Tibial nerve (tissue), 4 donors: ENCODE measurements at regions not wholly inside any gene's neighbourhood (a gene's known extent, or its start where the extent isn't known, plus 50 kb on each side); places are given as distances from the start of the nearest gene placed in this dataset.

ENCODE experiments used
- DNase-seq, 2 donors: peaks; one replicate each; pipeline ENCODE4 v3.0.0-alpha.2; 2019; ENCODE audit warnings: low spot score in 2 of 2
- H3K27ac ChIP-seq, 4 donors: fragments of 200-600 bp; sonication (generic) in 3 of 4; one replicate each; pipeline ENCODE4 v1.5.1; 2017 to 2019; ENCODE audit warnings: mild to moderate bottlenecking in 1 of 4
- H3K27me3 ChIP-seq, 2 donors: fragments of 200-600 bp; sonication (generic) in 1 of 2; one replicate each; pipeline versions ENCODE4 v1.5.1 to v1.6.0; 2017 to 2019
- H3K36me3 ChIP-seq, 3 donors: fragments of 200-600 bp; sonication (generic); one replicate each; pipeline ENCODE4 v1.5.1; 2018 to 2019
- H3K4me1 ChIP-seq, 4 donors: fragments of 200-600 bp; sonication (generic) in 3 of 4; one replicate each; pipeline ENCODE4 v1.5.1; 2017 to 2019
- H3K4me3 ChIP-seq, 4 donors: fragments of 200-600 bp; sonication (generic) in 3 of 4; one replicate each; pipeline ENCODE4 v1.5.1; 2017 to 2019; ENCODE audit warnings: mild to moderate bottlenecking in 1 of 4, moderate library complexity in 1 of 4
- H3K9me3 ChIP-seq, 4 donors: fragments of 200-600 bp; sonication (generic) in 3 of 4; one replicate each; pipeline ENCODE4 v1.5.1; 2017 to 2019
- CTCF ChIP-seq, 5 experiments: fragments of 200-600 bp in 3 of 5; fragments of 450-650 bp in 2 of 5; sonication (generic) in 3 of 5; IDR thresholded peaks; one replicate each; pipeline ENCODE4 v1.5.1; 2016 to 2019; ENCODE audit warnings: antibody characterized with exemption in 5 of 5, mild to moderate bottlenecking in 3 of 5, moderate library complexity in 2 of 5
- EP300 ChIP-seq, 2 donors: sonication (generic); formaldehyde crosslinking; IDR thresholded peaks; one replicate each; pipeline ENCODE4 v1.6.1; 2017; ENCODE audit warnings: antibody characterized with exemption in 2 of 2, mild to moderate bottlenecking in 1 of 2
- POLR2A ChIP-seq, 2 donors: fragments of 450-650 bp; IDR thresholded peaks; one replicate each; pipeline ENCODE4 v1.6.1; 2017; ENCODE audit warnings: antibody characterized with exemption in 2 of 2, mild to moderate bottlenecking in 2 of 2, moderate library complexity in 2 of 2
- WGBS, 2 donors: methylation state at CpG; one replicate each; pipeline ENCODE4 v1.1.5; 2018; 5-methylcytosine and 5-hydroxymethylcytosine counted together

DNA sequence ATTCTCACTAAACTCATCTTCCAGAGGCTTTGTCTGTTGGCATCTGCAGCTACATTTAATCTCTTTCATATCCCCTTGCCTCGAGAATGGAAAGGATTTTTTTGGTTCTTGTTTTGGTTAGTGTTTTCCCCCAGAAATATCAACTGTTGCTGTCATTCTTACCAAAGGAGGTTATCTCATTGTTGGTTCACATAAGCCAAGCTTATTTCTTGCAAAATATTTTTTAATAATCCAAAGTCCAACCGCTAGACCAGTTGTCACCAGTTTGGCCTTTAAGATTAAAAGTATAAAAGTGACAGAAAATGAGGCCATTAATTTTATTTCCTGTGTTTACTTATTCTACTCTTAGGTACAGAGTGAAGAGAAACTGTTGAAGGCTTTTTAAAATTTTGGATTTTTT, 66.5 kb upstream of the PROX1 start:
- TF ChIP-seq CTCF (IDR thresholded peaks at IDR 0.05) (no peak), EP300 (IDR thresholded peaks at IDR 0.05) (no peak), POLR2A (IDR thresholded peaks at IDR 0.05) (no peak)
- DNase-seq, result no peak
- H3K9me3 ChIP-seq, result no peaks in the 10 kb centered on the region
- WGBS, 2 donors, result 42 to 53% methylated on average over 2 of the region's 2 CpGs
- no peaks in the 10 kb centered on the region for H3K27me3 ChIP-seq
- H3K27ac ChIP-seq, result no peak overlapping the region
- no peaks in the 10 kb centered on the region for H3K4me1 ChIP-seq
- H3K4me3 ChIP-seq, result no peak overlapping the region
- H3K36me3 ChIP-seq, result no peaks in the 10 kb centered on the region

DNA sequence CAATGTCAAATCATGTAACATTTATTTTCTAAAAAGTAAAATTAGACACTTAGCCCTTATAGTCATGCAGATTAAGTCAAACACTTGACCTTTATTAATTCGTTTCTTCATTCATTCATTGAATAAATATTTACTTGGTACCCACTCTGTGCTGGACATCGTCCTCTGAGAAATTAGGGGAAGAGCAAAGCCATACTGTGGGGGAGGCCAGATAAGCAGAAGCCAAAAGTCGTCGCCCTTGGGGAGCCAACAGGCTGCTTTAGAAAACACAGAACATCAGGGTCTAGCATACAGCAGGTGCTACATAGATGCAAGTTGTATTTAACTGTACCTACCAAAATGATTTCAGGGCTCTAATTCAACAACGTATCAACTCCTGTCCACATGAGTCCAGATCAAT, 66.1 kb upstream of the PROX1 start:
- Histone ChIP-seq H3K27me3 (no peaks in the 10 kb centered on the region), H3K36me3 (no peaks in the 10 kb centered on the region), H3K27ac (no peak overlapping the region), H3K4me1 (no peaks in the 10 kb centered on the region), H3K4me3 (no peak overlapping the region), H3K9me3 (no peaks in the 10 kb centered on the region)
- TF ChIP-seq POLR2A (IDR thresholded peaks at IDR 0.05), result no peak
- no peak for TF ChIP-seq EP300 (IDR thresholded peaks at IDR 0.05)
- TF ChIP-seq CTCF (IDR thresholded peaks at IDR 0.05), result no peak
- no peak for DNase-seq
- WGBS, 2 donors, result 65 to 70% methylated on average over 5 of the region's 5 CpGs

DNA sequence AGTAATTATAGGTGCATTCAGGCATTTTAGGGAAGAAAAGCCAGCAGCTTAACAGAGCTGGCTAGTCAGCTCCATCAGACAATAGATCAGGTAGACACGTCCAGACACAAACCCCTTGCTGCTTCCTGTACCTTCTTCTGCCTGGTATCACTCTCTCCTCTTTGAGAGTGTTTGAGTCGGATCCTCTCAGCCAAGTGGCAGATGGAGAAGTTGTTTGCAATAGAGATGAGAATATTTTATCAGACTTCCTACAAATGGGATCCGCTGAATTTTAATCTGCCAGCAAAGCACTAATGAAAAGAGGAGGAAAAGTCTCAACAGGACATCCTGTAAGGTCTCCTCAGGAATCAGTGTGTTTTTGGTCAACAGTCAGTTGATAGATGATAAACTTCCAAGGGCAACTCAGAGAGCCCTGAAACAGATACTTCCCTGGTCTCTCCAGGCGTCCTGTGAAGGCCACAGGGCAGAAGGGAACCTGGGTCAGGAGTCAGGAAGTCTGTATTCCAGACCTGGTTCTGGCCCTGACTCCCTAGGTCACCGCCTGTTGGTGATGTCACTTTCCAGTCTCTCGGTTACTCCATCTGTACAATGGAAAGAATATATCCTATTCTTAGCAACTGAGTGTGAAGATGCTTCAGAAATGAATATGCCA, 62.1 kb upstream of the PROX1 start:
- Histone ChIP-seq H3K9me3 (no peaks in the 10 kb centered on the region), H3K36me3 (no peaks in the 10 kb centered on the region), H3K27me3 (no peaks in the 10 kb centered on the region), H3K4me3 (no peak overlapping the region), H3K4me1 (no peaks in the 10 kb centered on the region), H3K27ac (no peak overlapping the region)
- TF ChIP-seq EP300 (IDR thresholded peaks at IDR 0.05) (no peak), CTCF (IDR thresholded peaks at IDR 0.05) (no peak), POLR2A (IDR thresholded peaks at IDR 0.05) (no peak)
- DNase-seq, result no peak
- 69 to 71% methylated on average over 6 of the region's 6 CpGs for WGBS, 2 donors

DNA sequence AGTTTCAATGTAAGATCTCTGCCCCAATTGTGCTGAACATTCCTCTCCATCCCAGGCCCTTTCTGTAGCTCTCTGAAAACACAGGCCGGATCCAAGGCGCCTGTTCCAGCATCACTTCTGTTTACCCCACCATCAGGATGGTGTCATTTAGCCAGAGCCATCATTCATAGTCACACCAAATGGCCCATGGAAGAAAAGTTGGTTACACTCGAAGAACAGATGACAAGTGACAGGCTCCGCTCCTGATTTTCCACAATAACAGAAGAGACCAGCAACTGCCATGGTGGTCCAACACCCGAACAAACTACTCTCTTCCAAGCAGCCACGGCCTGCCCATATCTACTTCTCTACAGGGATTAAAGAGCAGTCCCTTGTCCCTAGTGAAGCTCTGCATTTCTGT, 59.9 kb upstream of the PROX1 start:
- 79 to 85% methylated on average over 6 of the region's 6 CpGs for WGBS, 2 donors
- H3K4me3 ChIP-seq, result no peak overlapping the region
- no peaks in the 10 kb centered on the region for H3K27me3 ChIP-seq
- no peaks in the 10 kb centered on the region for H3K9me3 ChIP-seq
- H3K27ac ChIP-seq, result no peak overlapping the region
- no peak for TF ChIP-seq POLR2A (IDR thresholded peaks at IDR 0.05)
- no peak for TF ChIP-seq CTCF (IDR thresholded peaks at IDR 0.05)
- TF ChIP-seq EP300 (IDR thresholded peaks at IDR 0.05), result no peak
- no peaks in the 10 kb centered on the region for H3K36me3 ChIP-seq
- no peak for DNase-seq
- no peaks in the 10 kb centered on the region for H3K4me1 ChIP-seq

- H3K4me3 ChIP-seq, result no peak overlapping the region
- H3K27me3 ChIP-seq, result no peaks in the 10 kb centered on the region
- no peaks in the 10 kb centered on the region for H3K9me3 ChIP-seq
- H3K4me1 ChIP-seq, result no peaks in the 10 kb centered on the region
- no peaks in the 10 kb centered on the region for H3K36me3 ChIP-seq
- no peak overlapping the region for H3K27ac ChIP-seq
- TF ChIP-seq POLR2A (IDR thresholded peaks at IDR 0.05) (no peak), CTCF (IDR thresholded peaks at IDR 0.05) (no peak), EP300 (IDR thresholded peaks at IDR 0.05) (no peak)
- DNase-seq, result no peak
Observed at GRCh38 chr1:213929398-213929797, 58.4 kb upstream of the PROX1 start.
